ENCODE measurements at regions not wholly inside any gene's neighbourhood (a gene's known extent, or its start where the extent isn't known, plus 50 kb on each side); places are given as distances from the start of the nearest gene placed in this dataset.
"Not testable (repeated sequence)": the region's sequence is repeated elsewhere in the genome, so short reads cannot be mapped to it uniquely, and the experiment has no call there.

GRCh38 chr4:12926189-12927066 lies 557.7 kb downstream of the RAB28 start:
- no peaks in the 10 kb centered on the region for H3K36me3 ChIP-seq (ENCODE audit: control insufficient read depth, insufficient read depth, low read length)
- no peaks in the 10 kb centered on the region for H3K9me3 ChIP-seq (ENCODE audit: control insufficient read depth, low read depth, low read length)
- no peak overlapping the region for H3K4me3 ChIP-seq (ENCODE audit: low read length)
- no peaks in the 10 kb centered on the region for H3K27me3 ChIP-seq (ENCODE audit: control insufficient read depth, insufficient read depth, low read length)
- 70% methylated on average over 2 of the region's 5 CpGs for WGBS (ENCODE audit: insufficient coverage, low lambda C conversion rate)
- no peaks in the 10 kb centered on the region for H3K4me1 ChIP-seq (ENCODE audit: control insufficient read depth, insufficient read depth, low read length)
- DNase-seq: no peak
- H3K27ac ChIP-seq (ENCODE audit: low read length): no peak overlapping the region

GRCh38 chr4:12924728-12925320 lies 559.3 kb downstream of the RAB28 start:
- no peak for DNase-seq
- Histone ChIP-seq H3K36me3 (ENCODE audit: control insufficient read depth, insufficient read depth, low read length) (no peaks in the 10 kb centered on the region), H3K4me1 (ENCODE audit: control insufficient read depth, insufficient read depth, low read length) (no peaks in the 10 kb centered on the region), H3K27me3 (ENCODE audit: control insufficient read depth, insufficient read depth, low read length) (no peaks in the 10 kb centered on the region), H3K4me3 (ENCODE audit: low read length) (no peak overlapping the region), H3K9me3 (ENCODE audit: control insufficient read depth, low read depth, low read length) (no peaks in the 10 kb centered on the region), H3K27ac (ENCODE audit: low read length) (no peak overlapping the region)
- no CpG with 5 or more reads among the region's 2 CpGs for WGBS (ENCODE audit: insufficient coverage, low lambda C conversion rate)

DNA sequence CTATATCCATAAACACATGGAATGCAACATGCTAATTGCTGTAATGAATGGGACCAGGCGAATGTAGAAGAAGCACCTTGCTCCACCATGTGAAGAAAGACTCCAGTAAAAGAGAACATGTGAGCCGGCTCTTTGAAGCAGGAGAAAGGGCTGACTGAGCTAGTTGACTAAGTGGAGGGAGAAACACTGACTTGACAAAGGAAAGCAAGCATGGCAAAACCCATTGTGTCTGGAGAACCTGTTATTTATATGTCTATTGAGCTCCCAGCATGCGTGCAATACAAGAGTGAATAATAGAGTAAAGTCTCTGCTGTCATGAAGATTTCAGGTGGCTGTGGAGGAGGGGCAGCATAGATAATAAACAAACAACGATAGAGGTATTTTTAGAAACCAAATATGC lies 559.9 kb downstream of the RAB28 start:
- DNase-seq: no peak
- Histone ChIP-seq H3K27ac (ENCODE audit: low read length) (no peak overlapping the region), H3K9me3 (ENCODE audit: control insufficient read depth, low read depth, low read length) (no peaks in the 10 kb centered on the region)

DNA sequence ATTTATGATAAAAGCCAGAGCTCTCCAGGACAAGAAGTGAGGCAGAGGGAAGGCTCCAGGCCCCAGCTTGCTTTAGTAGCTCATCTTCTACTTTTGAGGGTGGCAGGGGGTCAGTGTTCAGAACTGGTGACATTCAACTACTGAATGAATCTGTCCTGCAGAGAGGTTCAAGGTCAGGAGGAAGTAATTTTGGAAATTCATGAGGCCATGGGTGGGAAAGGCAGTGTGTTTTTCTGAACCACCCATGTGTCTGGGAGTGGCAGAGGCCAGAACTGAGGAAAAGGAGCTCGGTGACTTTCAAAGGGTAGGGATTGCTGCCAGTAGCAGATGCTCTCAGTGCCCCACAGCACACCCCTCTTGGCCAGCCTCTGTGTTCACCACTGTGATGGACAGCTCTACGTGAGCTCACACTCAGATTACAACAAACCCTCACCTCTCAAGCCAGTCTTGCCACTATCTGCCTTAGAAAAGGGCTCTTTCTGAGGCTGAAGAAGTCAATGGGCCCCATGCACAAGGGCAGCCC lies 571.2 kb downstream of the RAB28 start:
- Histone ChIP-seq H3K4me1 (ENCODE audit: control insufficient read depth, insufficient read depth, low read length) (no peaks in the 10 kb centered on the region), H3K36me3 (ENCODE audit: control insufficient read depth, insufficient read depth, low read length) (no peaks in the 10 kb centered on the region), H3K9me3 (ENCODE audit: control insufficient read depth, low read depth, low read length) (no peaks in the 10 kb centered on the region), H3K27ac (ENCODE audit: low read length) (no peak overlapping the region), H3K4me3 (ENCODE audit: low read length) (no peak overlapping the region), H3K27me3 (ENCODE audit: control insufficient read depth, insufficient read depth, low read length) (no peaks in the 10 kb centered on the region)
- no CpG with 5 or more reads among the region's 2 CpGs for WGBS (ENCODE audit: insufficient coverage, low lambda C conversion rate)
- no peak for DNase-seq

More for the DNA sequence above, 559.9 kb downstream of the RAB28 start:
- no peaks in the 10 kb centered on the region for H3K36me3 ChIP-seq (ENCODE audit: control insufficient read depth, insufficient read depth, low read length)
- 100% methylated on average over 1 of the region's 4 CpGs for WGBS (ENCODE audit: insufficient coverage, low lambda C conversion rate)
- no peaks in the 10 kb centered on the region for H3K4me1 ChIP-seq (ENCODE audit: control insufficient read depth, insufficient read depth, low read length)
- H3K27me3 ChIP-seq (ENCODE audit: control insufficient read depth, insufficient read depth, low read length): no peaks in the 10 kb centered on the region
- no peak overlapping the region for H3K4me3 ChIP-seq (ENCODE audit: low read length)

DNA sequence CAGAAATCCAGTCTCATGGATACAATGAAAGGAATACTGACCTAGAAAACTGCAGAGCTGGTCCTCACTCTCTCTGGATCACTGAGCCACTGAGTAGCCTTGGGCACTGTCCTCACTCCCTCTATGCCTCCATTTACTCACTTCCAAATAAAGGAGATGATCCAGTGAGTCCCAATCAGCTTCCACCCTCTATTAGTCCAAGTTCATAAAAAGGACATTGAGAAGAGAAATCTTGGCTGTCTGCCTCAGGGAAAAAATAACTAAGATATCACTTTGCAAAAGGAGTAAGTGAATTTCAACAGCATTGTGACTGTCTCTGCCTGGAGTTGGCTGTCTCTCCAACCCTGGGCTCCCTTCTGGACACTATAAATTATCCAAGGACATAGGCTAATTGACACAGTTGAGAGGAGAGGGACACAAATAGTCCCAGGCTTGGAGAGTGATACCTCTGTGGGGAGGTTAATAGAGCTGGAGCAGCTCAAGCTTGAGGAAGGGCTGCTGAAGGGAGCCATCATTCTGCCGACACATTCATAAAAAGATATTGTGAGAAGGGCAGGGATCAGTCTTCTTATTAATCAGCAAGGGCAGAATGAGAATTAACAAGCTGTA lies 572.3 kb downstream of the RAB28 start:
- no CpG with 5 or more reads among the region's 1 CpG for WGBS (ENCODE audit: insufficient coverage, low lambda C conversion rate)
- no peaks in the 10 kb centered on the region for H3K4me1 ChIP-seq (ENCODE audit: control insufficient read depth, insufficient read depth, low read length)

GRCh38 chr4:12903640-12904039 lies 580.5 kb downstream of the RAB28 start:
- not testable (repeated sequence) for H3K9me3 ChIP-seq (ENCODE audit: control insufficient read depth, low read depth, low read length); H3K36me3 ChIP-seq (ENCODE audit: control insufficient read depth, insufficient read depth, low read length); DNase-seq; H3K4me1 ChIP-seq (ENCODE audit: control insufficient read depth, insufficient read depth, low read length); H3K27ac ChIP-seq (ENCODE audit: low read length); H3K27me3 ChIP-seq (ENCODE audit: control insufficient read depth, insufficient read depth, low read length); H3K4me3 ChIP-seq (ENCODE audit: low read length)
- WGBS (ENCODE audit: insufficient coverage, low lambda C conversion rate): no CpG with 5 or more reads among the region's 15 CpGs

More for the DNA sequence above, 572.3 kb downstream of the RAB28 start:
- Histone ChIP-seq H3K4me3 (ENCODE audit: low read length) (no peak overlapping the region), H3K27ac (ENCODE audit: low read length) (no peak overlapping the region), H3K27me3 (ENCODE audit: control insufficient read depth, insufficient read depth, low read length) (no peaks in the 10 kb centered on the region), H3K36me3 (ENCODE audit: control insufficient read depth, insufficient read depth, low read length) (no peaks in the 10 kb centered on the region), H3K9me3 (ENCODE audit: control insufficient read depth, low read depth, low read length) (no peaks in the 10 kb centered on the region)
- DNase-seq: no peak

DNA sequence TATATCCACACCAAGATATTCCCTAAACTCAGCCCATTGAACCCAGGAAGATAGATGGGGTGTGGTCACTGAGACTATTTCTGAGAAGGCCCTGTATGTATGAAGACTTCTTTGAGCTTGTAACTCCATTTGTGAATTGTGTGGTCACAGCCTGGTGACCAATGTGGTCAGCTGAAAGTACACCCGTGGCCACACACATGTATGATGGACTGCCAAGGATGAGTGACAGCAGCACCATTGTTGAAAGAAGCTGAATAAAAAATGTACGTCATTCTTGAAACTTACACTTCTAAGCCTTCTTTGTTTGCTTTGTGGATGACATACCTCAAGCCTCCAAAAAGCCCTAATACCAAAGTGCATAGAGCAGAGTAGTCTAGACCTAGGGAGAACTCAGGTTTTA lies 581.4 kb downstream of the RAB28 start:
- Histone ChIP-seq H3K9me3 (ENCODE audit: control insufficient read depth, low read depth, low read length) (no peaks in the 10 kb centered on the region), H3K4me3 (ENCODE audit: low read length) (no peak overlapping the region), H3K27me3 (ENCODE audit: control insufficient read depth, insufficient read depth, low read length) (no peaks in the 10 kb centered on the region), H3K4me1 (ENCODE audit: control insufficient read depth, insufficient read depth, low read length) (no peaks in the 10 kb centered on the region), H3K36me3 (ENCODE audit: control insufficient read depth, insufficient read depth, low read length) (no peaks in the 10 kb centered on the region), H3K27ac (ENCODE audit: low read length) (no peak overlapping the region)
- WGBS (ENCODE audit: insufficient coverage, low lambda C conversion rate): no CpG with 5 or more reads among the region's 2 CpGs
- DNase-seq: no peak

DNA sequence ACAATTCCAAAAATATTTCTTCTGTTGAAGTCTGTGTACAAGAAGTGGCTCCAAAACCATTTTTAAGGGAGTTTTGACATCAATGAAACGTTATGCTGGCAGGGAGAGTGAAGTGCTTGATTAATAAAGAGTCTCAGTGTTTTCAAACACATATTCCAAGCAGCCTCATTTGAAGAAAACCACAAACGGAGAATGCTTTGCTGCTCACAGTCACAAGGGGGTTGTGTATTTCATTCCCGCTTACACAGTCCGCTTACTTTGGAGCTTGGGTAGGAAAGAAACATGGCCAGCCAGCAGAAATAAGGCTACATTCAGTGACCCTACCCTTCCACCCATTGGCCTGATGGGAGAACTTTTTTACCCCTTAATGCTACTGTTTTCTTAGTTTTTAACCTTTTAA lies 586.2 kb downstream of the RAB28 start:
- no CpG with 5 or more reads among the region's 4 CpGs for WGBS (ENCODE audit: insufficient coverage, low lambda C conversion rate)

GRCh38 chr4:12894062-12894461 lies 590.1 kb downstream of the RAB28 start:
- H3K27ac ChIP-seq (ENCODE audit: low read length): no peak overlapping the region
- no CpG with 5 or more reads among the region's 1 CpG for WGBS (ENCODE audit: insufficient coverage, low lambda C conversion rate)
- no peak for DNase-seq
- H3K36me3 ChIP-seq (ENCODE audit: control insufficient read depth, insufficient read depth, low read length): no peaks in the 10 kb centered on the region
- no peaks in the 10 kb centered on the region for H3K4me1 ChIP-seq (ENCODE audit: control insufficient read depth, insufficient read depth, low read length)
- no peak overlapping the region for H3K4me3 ChIP-seq (ENCODE audit: low read length)
- no peaks in the 10 kb centered on the region for H3K9me3 ChIP-seq (ENCODE audit: control insufficient read depth, low read depth, low read length)
- H3K27me3 ChIP-seq (ENCODE audit: control insufficient read depth, insufficient read depth, low read length): no peaks in the 10 kb centered on the region

More for the DNA sequence above, 586.2 kb downstream of the RAB28 start:
- Histone ChIP-seq H3K36me3 (ENCODE audit: control insufficient read depth, insufficient read depth, low read length) (no peaks in the 10 kb centered on the region), H3K9me3 (ENCODE audit: control insufficient read depth, low read depth, low read length) (no peaks in the 10 kb centered on the region), H3K27me3 (ENCODE audit: control insufficient read depth, insufficient read depth, low read length) (no peaks in the 10 kb centered on the region), H3K27ac (ENCODE audit: low read length) (no peak overlapping the region), H3K4me3 (ENCODE audit: low read length) (no peak overlapping the region), H3K4me1 (ENCODE audit: control insufficient read depth, insufficient read depth, low read length) (no peaks in the 10 kb centered on the region)
- no peak for DNase-seq

- no peak overlapping the region for H3K27ac ChIP-seq (ENCODE audit: low read length)
- H3K27me3 ChIP-seq (ENCODE audit: control insufficient read depth, insufficient read depth, low read length): no peaks in the 10 kb centered on the region
- 87% methylated on average over 3 of the region's 3 CpGs for WGBS (ENCODE audit: insufficient coverage, low lambda C conversion rate)
- no peak overlapping the region for H3K4me3 ChIP-seq (ENCODE audit: low read length)
- no peak for DNase-seq
- no peaks in the 10 kb centered on the region for H3K4me1 ChIP-seq (ENCODE audit: control insufficient read depth, insufficient read depth, low read length)
- no peaks in the 10 kb centered on the region for H3K36me3 ChIP-seq (ENCODE audit: control insufficient read depth, insufficient read depth, low read length)
- no peaks in the 10 kb centered on the region for H3K9me3 ChIP-seq (ENCODE audit: control insufficient read depth, low read depth, low read length)
These were observed 595.1 kb downstream of the RAB28 start for GRCh38 chr4:12889054-12889453.
